ENCODE measurements at regions not wholly inside any gene's neighbourhood (a gene's known extent, or its start where the extent isn't known, plus 50 kb on each side); places are given as distances from the start of the nearest gene placed in this dataset.

DNA sequence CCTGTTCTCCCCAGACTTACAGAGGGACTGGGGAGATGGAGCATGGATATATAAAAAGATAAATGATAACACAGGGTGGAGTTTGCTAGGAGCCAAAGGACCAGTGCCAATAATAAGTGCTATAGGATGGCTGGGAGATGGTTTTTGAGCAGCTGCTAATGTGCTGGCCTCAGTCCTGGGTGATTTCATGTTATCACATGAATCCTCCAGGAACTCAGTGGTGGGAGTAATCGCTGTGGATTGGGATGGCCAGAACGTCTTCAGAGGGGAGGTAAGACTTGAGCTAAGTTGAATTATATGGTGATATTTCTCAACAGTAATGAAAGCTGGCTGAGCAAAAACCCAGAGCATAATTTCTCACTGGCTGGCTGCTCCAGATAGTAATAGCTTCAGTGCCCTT lies 441.4 kb downstream of the SLC4A3 start:
- no peak for DNase-seq

GRCh38 chr2:220070349-220070748 lies 442.9 kb downstream of the SLC4A3 start:
- no peak for DNase-seq

DNA sequence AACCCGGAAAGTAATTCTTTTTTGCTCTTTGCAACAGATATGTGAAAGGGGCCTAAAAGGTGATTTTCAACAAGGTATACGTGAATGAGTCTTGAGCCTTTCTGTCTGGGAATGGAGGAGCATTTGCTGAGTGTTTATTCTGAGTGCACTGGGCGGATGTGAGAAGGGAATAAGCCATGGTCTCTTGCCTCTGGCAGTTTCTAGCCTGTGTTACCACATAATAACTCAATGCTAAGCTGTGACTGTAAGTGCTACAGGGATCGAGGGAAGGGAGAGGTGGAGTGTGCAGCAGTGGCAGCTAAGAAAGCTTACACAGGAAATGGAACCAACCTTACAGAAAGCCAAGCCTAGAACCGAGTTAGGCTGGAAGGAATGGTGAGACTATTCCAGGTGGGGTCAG lies 444.3 kb downstream of the SLC4A3 start:
- no peak for DNase-seq

DNA sequence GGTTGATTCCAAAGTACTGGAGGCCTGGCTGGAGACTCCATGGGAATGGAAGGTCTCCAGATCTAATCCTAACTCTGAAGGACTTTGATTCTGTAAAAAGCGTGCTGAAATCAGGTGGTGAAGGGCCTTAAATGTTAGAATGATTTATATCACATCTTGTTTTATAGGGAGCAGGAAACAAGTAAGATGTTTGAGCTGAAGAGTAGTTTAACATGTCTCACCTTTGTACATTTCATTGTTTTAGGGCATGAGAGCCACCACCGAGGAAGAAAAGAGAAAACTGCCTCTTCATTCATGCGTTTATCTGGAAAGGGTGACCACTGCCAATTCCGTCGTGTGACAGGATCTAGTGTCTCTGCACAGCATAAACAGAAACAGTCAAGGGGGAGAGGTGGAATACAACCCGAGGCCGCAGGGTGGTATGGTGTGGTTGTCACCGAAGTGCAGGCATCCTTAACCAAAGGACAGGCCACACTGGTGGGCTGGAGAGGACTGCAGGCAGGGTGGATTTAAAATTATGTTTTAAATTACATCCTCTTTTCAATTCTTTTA lies 445.3 kb downstream of the SLC4A3 start:
- no peak for DNase-seq

- DNase-seq = no peak
Observed at GRCh38 chr2:220075835-220076234, 448.4 kb downstream of the SLC4A3 start.

- DNase-seq = no peak
Observed at GRCh38 chr2:220076734-220077133, 449.3 kb downstream of the SLC4A3 start.

DNA sequence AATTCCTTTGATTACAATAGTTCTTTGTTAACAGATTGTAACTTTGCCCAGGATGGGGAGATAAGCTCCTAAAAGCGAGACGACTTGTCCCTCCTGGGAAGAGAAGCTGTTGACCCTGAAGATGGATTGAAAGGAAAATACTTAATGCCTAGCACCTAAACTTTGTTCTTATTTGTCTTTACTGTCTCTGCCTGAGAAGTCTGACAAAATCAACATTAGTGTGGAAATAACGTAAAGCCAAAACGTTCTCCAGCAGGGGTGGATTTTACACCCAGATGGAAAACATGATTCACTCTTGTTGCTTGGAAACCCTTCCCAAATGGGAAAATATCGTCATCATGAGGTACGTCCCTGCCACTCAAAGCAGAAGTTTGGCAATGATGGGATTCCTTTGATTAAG lies 450.1 kb downstream of the SLC4A3 start:
- DNase-seq = no peak

GRCh38 chr2:220078439-220078838 lies 451.0 kb downstream of the SLC4A3 start:
- no peak for DNase-seq

- DNase-seq = no peak
Observed at GRCh38 chr2:220079595-220079994, 452.2 kb downstream of the SLC4A3 start.

DNA sequence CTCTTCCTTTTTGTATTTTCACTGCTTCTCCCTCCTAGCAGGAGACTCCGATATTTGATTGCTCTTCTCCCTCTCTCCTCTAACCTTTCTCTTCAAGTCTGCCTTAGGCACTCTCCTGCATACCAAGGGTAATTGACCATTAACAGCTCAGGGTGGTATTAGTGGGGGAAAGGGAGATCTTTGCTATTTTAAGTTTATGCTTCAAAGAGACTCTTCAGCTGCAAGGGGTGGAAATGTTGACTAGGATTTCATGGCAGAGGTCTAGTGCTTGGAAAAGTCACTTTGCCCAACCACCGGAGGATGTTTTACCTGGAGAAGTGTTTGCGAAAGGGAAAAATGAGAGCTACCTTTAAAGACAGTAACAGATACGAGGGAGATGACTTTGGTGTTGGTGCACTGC lies 453.7 kb downstream of the SLC4A3 start:
- DNase-seq = no peak

- DNase-seq = no peak
Observed at GRCh38 chr2:220090050-220090449, 462.6 kb downstream of the SLC4A3 start.

DNA sequence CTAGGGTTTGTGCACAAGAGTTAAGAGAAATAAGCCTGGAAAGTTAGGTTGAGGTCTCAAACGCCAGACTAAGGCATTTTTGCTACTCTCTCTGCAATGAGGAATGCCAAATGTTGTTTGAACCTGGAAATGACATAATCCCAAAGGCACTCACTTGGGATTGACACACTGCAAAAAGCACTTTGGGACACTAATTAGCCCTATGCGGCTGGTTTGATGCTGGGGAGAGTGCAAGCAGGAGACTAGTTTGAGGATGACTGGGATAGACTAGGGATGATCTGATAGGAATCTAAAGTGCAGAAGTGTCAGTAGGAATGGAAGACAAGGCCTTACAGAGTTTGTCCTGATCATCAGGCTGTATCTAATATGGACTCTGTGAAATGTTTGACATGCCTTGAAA lies 469.0 kb downstream of the SLC4A3 start:
- no peak for DNase-seq

DNA sequence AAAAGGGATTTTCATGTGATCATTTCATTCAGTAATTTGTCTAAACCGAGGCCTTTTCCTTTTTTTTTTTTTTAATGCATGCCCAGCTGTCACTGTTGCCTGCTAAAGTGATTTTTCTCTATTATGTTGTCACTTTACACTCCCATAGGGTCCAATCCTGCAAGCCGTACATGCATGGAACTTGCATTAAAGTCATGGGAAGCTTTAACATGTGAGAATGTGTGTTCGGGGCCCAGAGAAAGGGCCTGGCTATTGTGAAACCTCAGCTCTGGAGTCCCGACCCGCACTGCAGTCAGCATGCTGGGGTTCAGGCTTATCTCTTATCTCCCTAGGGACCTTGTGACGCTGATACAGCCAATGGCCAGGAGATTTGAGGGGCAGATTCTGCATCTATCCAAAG lies 474.6 kb downstream of the SLC4A3 start:
- no peak for DNase-seq

GRCh38 chr2:220103596-220103995 lies 476.2 kb downstream of the SLC4A3 start:
- DNase-seq = no peak

DNA sequence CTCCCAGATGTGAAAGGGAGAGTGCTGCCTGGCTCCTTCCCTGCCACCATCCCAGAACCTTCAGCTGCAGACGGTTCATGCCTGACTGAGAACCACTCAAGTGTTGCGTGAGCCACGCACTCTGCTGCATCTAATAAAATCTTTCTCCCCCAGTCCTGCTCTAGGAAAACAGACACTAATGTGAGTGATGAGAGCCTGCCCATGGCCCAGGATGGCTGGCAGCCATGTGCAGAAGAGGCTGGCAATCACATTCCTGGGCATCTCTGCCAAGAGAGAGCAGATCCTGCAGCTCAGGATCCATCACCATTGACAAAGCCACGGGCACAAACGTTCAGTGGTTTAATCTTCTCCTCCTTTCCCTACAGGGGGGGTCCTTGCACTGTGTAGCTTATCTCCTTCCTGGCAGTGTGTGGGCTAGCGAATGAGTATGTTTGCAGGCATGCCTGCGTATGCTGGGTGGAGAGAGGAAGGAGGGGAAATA lies 477.5 kb downstream of the SLC4A3 start:
- no peak for DNase-seq

DNA sequence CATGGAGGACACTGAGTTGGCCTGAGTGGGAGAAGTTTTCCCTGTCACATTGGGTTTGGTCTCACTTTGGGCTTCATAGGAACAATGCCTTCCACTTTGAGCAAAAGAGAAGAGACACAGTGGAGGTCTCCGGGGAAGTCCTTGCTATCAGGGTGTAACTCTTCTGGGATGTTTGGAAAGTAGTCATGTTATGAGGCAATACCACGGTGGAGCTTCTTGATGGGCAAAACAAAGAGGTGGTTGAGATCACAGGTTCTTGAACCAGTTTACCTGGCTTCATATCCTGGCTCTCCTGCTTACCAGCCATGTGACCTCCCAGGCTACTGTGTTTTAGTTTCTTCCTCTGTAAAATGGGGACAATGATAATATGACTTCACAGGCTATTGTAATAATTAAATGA lies 478.6 kb downstream of the SLC4A3 start:
- DNase-seq = no peak

DNA sequence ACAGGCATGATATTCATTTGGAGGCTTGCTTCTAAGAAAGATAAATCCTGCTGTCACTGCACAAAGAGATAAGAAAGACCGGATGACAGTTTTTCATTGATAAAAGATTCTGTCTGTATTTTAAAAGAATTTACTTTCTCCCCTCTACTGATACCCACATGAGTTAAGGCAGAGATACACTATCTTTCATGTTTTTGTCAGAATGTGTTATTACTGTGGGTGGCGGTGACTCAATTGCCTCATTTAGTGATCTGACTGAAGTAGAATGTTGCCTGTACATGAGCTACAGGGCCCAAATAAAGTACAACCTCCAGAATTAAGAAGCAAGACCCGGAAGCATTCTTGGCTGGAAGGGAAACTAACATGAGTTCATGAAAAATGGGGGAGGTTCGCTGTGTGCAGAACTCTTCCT lies 480.0 kb downstream of the SLC4A3 start:
- DNase-seq = no peak

GRCh38 chr2:220114443-220114842 lies 487.0 kb downstream of the SLC4A3 start:
- no peak for DNase-seq

DNA sequence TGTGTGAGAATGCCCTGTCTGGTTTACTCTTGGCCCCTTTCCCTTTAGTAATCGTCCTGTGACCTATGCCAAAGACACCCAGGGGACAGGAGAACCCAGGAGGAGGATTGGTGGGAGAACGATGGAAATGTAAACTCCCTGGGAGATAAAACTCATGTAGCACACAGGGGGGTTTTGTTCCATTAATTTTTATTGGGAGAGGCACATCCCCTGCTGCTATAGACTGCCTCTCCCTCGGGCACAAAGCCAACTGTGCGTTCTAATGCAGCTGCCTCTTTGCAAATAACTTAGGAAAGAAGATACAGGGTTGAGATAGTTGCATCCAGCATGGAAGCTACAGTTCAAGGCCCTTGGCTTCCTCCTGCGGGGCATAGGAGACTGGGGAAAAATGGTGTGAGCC lies 489.6 kb downstream of the SLC4A3 start:
- DNase-seq = no peak

DNA sequence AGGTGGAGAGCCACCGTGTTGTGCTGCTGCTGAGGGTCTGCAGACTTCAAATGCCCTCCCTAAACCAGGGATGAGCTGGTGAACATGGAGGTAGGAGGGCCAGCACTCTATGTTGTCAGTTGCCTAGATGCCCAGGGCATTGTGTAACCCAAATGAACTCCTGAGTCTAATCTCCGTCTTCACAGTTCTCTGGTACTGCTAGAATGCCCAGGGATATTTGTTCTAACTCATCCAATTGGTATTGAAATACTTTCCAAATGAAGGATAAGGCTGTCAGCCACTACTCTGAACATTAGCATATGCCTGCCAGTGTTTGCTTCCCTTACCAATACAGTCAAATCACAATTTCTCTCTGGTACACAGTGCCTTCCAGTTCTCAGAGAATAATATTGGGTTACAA lies 492.6 kb downstream of the SLC4A3 start:
- no peak for DNase-seq

- no peak for DNase-seq
Observed at GRCh38 chr2:220123751-220124150, 496.3 kb downstream of the SLC4A3 start.

GRCh38 chr2:220125551-220125950 lies 498.1 kb downstream of the SLC4A3 start:
- no peak for DNase-seq

GRCh38 chr2:220127311-220127710 lies 499.9 kb downstream of the SLC4A3 start:
- DNase-seq = no peak

DNA sequence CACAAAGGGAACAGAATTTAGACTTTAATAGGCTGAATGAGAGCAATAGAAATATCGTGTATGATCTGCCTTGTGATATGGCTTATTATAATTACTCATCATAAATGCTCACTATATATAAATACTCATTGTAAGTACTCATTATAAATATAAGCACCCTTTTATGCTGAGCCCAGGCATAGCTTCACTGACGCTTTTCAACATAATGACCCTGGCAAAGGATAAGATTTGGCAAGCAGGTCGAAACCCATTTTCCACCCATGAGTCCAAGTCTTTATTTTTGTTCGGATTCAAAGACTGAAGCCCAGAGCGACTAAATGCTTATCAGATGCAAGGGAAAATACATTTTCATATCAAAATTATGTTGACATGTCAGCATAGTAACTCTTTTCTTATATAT lies 500.4 kb downstream of the SLC4A3 start:
- DNase-seq = no peak

GRCh38 chr2:220129391-220129790 lies 502.0 kb downstream of the SLC4A3 start:
- DNase-seq = no peak

Data from activated T-cell treated with anti-CD3 and anti-CD28 coated beads, Interleukin-2, amount 50 U/mL, for 1 hour (primary cell).